Uterus (tissue), 3 donors: ENCODE measurements at regions not wholly inside any gene's neighbourhood (a gene's known extent, or its start where the extent isn't known, plus 50 kb on each side); places are given as distances from the start of the nearest gene placed in this dataset.

Experiments
- DNase-seq, 2 donors: peaks; one replicate each; pipeline ENCODE4 v3.0.0-alpha.2; 2019 to 2020
- H3K27ac ChIP-seq, 2 donors: fragments of 200-600 bp; sonication (generic); 1 replicate in 1 of 2; 2 replicates in 1 of 2; pipeline ENCODE4 v1.5.1; 2016 to 2018
- H3K27me3 ChIP-seq, 2 donors: fragments of 200-600 bp; sonication (generic); one replicate each; pipeline ENCODE4 v1.5.1; 2018 to 2019; ENCODE audit warnings: control low read depth in 1 of 2
- H3K36me3 ChIP-seq, 2 donors: fragments of 200-600 bp; sonication (generic); one replicate each; pipeline ENCODE4 v1.5.1; 2019; ENCODE audit warnings: control low read depth in 1 of 2
- H3K4me1 ChIP-seq, 2 donors: fragments of 200-600 bp; sonication (generic); one replicate each; pipeline ENCODE4 v1.5.1; 2018 to 2019; ENCODE audit warnings: control low read depth in 1 of 2
- H3K4me3 ChIP-seq, 2 donors: fragments of 200-600 bp; sonication (generic); 1 replicate in 1 of 2; 2 replicates in 1 of 2; pipeline ENCODE4 v1.5.1; 2018 to 2019; ENCODE audit warnings: mild to moderate bottlenecking in 1 of 2
- H3K9me3 ChIP-seq, 2 donors: fragments of 200-600 bp; sonication (generic); one replicate each; pipeline ENCODE4 v1.5.1; 2019; ENCODE audit warnings: control low read depth in 1 of 2
- POLR2A ChIP-seq, 2 donors: fragments of 450-650 bp; IDR thresholded peaks; one replicate each; pipeline ENCODE4 v1.6.1; 2016; ENCODE audit warnings: antibody characterized with exemption in 2 of 2, mild to moderate bottlenecking in 1 of 2, moderate library complexity in 1 of 2
- intact Hi-C: fragments of 100-400 bp; cut with DNase I; formaldehyde crosslinking; loops from one replicate; pipeline ENCODE4 v1.15.1; 2023; ENCODE audit warnings: low total_unique reads
- TF ChIP-seq, protein P1 (sequence below), 4 experiments: fragments of 200-600 bp in 2 of 4; fragments of 450-650 bp in 2 of 4; sonication (generic) in 2 of 4; IDR thresholded peaks; one replicate each; pipeline ENCODE4 v1.5.1; 2016 to 2019; ENCODE audit warnings: antibody characterized with exemption in 4 of 4, mild to moderate bottlenecking in 2 of 4, moderate library complexity in 1 of 4
- donor health status: DM: yes; HTN: yes; CAD: no.

DNA sequence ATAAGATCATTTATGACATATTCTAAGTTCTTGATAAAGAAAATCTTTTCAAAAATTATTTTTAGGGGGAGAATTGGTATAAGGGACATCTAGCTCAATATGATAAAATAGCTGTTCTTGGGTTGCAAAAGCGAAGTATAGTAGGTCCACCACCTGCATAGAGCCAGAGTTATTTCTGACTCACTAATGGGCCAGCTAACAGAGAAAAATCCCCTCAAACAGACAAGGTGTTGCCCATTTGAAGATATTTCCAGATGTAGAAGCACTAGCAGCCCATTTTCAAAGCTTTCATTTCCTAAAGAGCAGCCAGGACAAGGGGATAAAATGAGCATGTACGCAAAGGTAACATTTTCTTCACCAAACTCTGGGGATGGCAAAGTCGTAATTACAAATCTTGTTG lies 165.7 kb upstream of the FN1 start:
- TF ChIP-seq, protein P1, sequence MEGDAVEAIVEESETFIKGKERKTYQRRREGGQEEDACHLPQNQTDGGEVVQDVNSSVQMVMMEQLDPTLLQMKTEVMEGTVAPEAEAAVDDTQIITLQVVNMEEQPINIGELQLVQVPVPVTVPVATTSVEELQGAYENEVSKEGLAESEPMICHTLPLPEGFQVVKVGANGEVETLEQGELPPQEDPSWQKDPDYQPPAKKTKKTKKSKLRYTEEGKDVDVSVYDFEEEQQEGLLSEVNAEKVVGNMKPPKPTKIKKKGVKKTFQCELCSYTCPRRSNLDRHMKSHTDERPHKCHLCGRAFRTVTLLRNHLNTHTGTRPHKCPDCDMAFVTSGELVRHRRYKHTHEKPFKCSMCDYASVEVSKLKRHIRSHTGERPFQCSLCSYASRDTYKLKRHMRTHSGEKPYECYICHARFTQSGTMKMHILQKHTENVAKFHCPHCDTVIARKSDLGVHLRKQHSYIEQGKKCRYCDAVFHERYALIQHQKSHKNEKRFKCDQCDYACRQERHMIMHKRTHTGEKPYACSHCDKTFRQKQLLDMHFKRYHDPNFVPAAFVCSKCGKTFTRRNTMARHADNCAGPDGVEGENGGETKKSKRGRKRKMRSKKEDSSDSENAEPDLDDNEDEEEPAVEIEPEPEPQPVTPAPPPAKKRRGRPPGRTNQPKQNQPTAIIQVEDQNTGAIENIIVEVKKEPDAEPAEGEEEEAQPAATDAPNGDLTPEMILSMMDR (IDR thresholded peaks at IDR 0.05), result no peak
- TF ChIP-seq POLR2A (IDR thresholded peaks at IDR 0.05), result no peak
- no peak overlapping the region for H3K4me3 ChIP-seq
- no peak overlapping the region for H3K27ac ChIP-seq
- no peaks in the 10 kb centered on the region for H3K4me1 ChIP-seq
- no peaks in the 10 kb centered on the region for H3K27me3 ChIP-seq
- H3K9me3 ChIP-seq, result no peaks in the 10 kb centered on the region
- DNase-seq, result no peak
- no peaks in the 10 kb centered on the region for H3K36me3 ChIP-seq
- intact Hi-C loops, result no loop called here

DNA sequence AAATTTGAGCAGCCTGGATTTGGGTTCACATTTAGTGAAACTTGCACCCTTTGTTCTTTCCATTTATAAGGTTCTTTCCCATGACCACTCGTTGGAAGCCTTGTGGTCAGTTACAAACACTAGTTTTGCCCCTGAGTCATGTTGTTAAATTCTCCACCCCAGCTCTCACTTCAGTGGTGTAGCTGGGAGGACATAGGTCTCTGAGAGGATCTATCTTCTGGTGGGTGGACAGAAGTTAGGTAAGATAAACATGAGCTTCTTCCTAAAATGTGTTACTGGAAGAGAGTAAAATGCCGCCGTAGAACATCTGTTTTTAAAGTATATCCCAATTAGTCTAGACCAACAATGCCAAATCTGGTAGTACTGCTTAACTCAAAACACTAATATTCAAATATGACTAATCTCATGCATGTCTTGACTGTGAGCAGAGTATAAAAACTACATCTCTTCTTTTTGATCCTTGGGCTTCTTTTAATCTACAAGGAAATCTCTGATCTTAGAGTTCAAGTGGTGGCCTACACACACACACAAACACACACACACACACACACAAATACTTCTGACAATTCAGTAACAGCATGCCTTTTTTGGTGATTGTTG lies 162.6 kb upstream of the FN1 start:
- Histone ChIP-seq H3K4me3 (no peak overlapping the region), H3K9me3 (no peaks in the 10 kb centered on the region), H3K27ac (no peak overlapping the region), H3K4me1 (no peaks in the 10 kb centered on the region), H3K27me3 (no peaks in the 10 kb centered on the region), H3K36me3 (no peaks in the 10 kb centered on the region)
- no peak for DNase-seq
- no peak for TF ChIP-seq POLR2A (IDR thresholded peaks at IDR 0.05)
- TF ChIP-seq, protein P1 (IDR thresholded peaks at IDR 0.05), result no peak
- intact Hi-C loops, result no loop called here

- H3K27me3 ChIP-seq, result no peaks in the 10 kb centered on the region
- DNase-seq, result no peak
- intact Hi-C loops, result no loop called here
- no peak overlapping the region for H3K27ac ChIP-seq
- no peaks in the 10 kb centered on the region for H3K36me3 ChIP-seq
- TF ChIP-seq, protein P1 (IDR thresholded peaks at IDR 0.05), result no peak
- TF ChIP-seq POLR2A (IDR thresholded peaks at IDR 0.05), result no peak
- H3K9me3 ChIP-seq, result no peaks in the 10 kb centered on the region
- no peaks in the 10 kb centered on the region for H3K4me1 ChIP-seq
- H3K4me3 ChIP-seq, result no peak overlapping the region
Measured at GRCh38 chr2:215597577-215597976, 161.7 kb upstream of the FN1 start.

DNA sequence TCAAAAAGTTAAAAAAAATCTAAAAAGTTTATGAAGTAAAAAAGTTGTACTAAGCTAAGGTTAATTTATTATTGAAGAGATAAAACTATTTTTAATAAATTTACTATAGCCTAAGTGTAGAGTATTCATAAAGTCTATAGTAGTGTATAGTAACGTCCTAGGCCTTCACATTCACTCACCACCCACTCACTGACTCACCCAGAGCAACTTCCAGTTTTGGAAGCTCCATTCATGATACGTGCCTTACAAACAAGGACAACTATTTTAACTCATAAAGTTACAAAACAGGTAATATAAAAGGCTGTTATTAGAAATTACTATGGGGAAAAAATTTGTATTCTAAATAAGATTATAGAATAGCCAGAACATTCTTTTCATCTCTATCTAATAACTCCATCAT lies 158.9 kb upstream of the FN1 start:
- Histone ChIP-seq H3K27me3 (no peaks in the 10 kb centered on the region), H3K4me1 (no peaks in the 10 kb centered on the region), H3K4me3 (no peak overlapping the region), H3K27ac (no peak overlapping the region), H3K36me3 (no peaks in the 10 kb centered on the region), H3K9me3 (no peaks in the 10 kb centered on the region)
- intact Hi-C loops, result no loop called here
- TF ChIP-seq POLR2A (IDR thresholded peaks at IDR 0.05), result no peak
- DNase-seq, result no peak

DNA sequence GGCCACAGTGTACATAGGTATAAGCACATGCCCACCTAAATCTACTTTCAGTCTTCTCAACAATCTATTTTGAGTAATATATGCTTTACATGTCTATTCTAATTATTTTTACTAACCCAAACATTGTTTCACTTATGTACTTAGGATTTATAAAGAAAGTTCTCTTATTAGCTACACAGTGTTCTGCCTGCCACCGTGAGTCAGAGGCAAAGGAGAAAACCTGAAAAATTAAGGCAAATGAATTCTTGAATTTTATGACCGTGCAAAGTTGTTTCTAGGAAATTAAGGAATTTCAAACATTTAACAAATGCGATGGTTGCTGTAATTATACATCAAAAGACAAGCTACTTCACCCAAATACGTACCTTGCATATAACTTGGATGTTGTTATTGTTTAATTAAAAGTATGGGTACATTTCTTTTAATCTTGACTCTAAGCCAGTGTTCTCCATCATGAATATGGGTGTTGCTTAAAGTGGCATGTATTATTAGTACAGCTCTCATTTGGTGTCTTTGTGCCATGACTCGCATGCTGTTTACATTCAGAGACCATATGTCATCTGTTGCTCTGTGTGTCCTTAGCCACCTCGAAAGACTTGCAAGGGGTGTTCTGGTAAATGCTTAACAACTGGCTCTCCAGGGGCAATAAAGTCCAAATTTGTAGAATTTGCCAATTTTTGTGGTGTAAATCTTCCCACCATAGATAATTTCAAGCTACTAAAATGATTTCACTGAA lies 154.3 kb upstream of the FN1 start:
- Histone ChIP-seq H3K4me3 (no peak overlapping the region), H3K36me3 (no peaks in the 10 kb centered on the region), H3K27ac (no peak overlapping the region), H3K9me3 (no peaks in the 10 kb centered on the region), H3K27me3 (no peaks in the 10 kb centered on the region), H3K4me1 (no peaks in the 10 kb centered on the region)
- intact Hi-C loops, result no loop called here
- TF ChIP-seq, protein P1 (IDR thresholded peaks at IDR 0.05), result no peak
- no peak for TF ChIP-seq POLR2A (IDR thresholded peaks at IDR 0.05)
- no peak for DNase-seq
